H1 (cell line): ENCODE measurements at regions not wholly inside any gene's neighbourhood (a gene's known extent, or its start where the extent isn't known, plus 50 kb on each side); places are given as distances from the start of the nearest gene placed in this dataset.

Experiments used
- CHD1 ChIP-seq: IDR thresholded peaks from 2 replicates; pipeline ENCODE4 v1.6.1; 2012; ENCODE audit warnings: low read depth, low read length, improper control_type of control experiment
- CHD2 ChIP-seq: IDR thresholded peaks from 2 replicates; pipeline ENCODE4 v1.6.1; 2012; ENCODE audit warnings: low read length, improper control_type of control experiment
- CTCF ChIP-seq, 3 experiments: IDR thresholded peaks; 1 replicate in 2 of 3; 2 replicates in 1 of 3; pipeline versions ENCODE4 v1.5.1 to v1.6.1; 2011; ENCODE audit warnings: low read length in 3 of 3, mild to moderate bottlenecking in 3 of 3, inconsistent platforms in 2 of 3, low read depth in 1 of 3, moderate library complexity in 1 of 3; ENCODE audit not compliant: insufficient read depth in 1 of 3; ENCODE audit errors: control extremely low read depth in 1 of 3
- EZH2 ChIP-seq: fragments of 200-600 bp; sonication (generic); IDR thresholded peaks from 2 replicates; pipeline ENCODE4 v1.7.1; 2012; ENCODE audit warnings: low read depth, mild to moderate bottlenecking, moderate library complexity, low read length, inconsistent platforms; ENCODE audit not compliant: severe bottlenecking
- JUN ChIP-seq: IDR thresholded peaks from 2 replicates; pipeline ENCODE4 v1.6.1; 2011; ENCODE audit warnings: low read depth, mild to moderate bottlenecking, improper control_type of control experiment, low read length
- POLR2AphosphoS5 ChIP-seq: IDR thresholded peaks from 2 replicates; pipeline ENCODE4 v1.6.1; 2011; ENCODE audit warnings: low read depth, low read length

GRCh38 chr20:22910287-22910852, 124.7 kb upstream of the SSTR4 start:
- no peak for TF ChIP-seq CTCF (IDR thresholded peaks at IDR 0.05; ENCODE audit: control extremely low read depth in 1 of 3, insufficient read depth in 1 of 3, low read depth in 1 of 3, low read length in 3 of 3)
- no peak for TF ChIP-seq EZH2
- TF ChIP-seq CHD1, result no peak
- no peak for TF ChIP-seq JUN
- TF ChIP-seq CHD2, result no peak
- no peak for TF ChIP-seq POLR2AphosphoS5
